Fibroblast of skin of left biceps (primary cell): ENCODE measurements at regions not wholly inside any gene's neighbourhood (a gene's known extent, or its start where the extent isn't known, plus 50 kb on each side); places are given as distances from the start of the nearest gene placed in this dataset.

Source experiments
- DNase-seq, 2 experiments: peaks; one replicate each; pipeline ENCODE4 v3.0.0-alpha.2; 2013; ENCODE audit warnings: low read depth in 2 of 2

- DNase-seq, result no peak
These were observed 259.4 kb upstream of the SPRED2 start for GRCh38 chr2:65691816-65692215.

GRCh38 chr2:65688141-65688886, 255.9 kb upstream of the SPRED2 start:
- DNase-seq, result no peak

GRCh38 chr2:65687614-65688013, 255.2 kb upstream of the SPRED2 start:
- no peak for DNase-seq

- DNase-seq, result no peak
These were observed 254.6 kb upstream of the SPRED2 start for GRCh38 chr2:65686928-65687521.

- DNase-seq, result no peak
These were observed 249.1 kb upstream of the SPRED2 start for GRCh38 chr2:65681503-65681902.

GRCh38 chr2:65678779-65679391, 246.5 kb upstream of the SPRED2 start:
- no peak for DNase-seq

GRCh38 chr2:65675350-65675749, 243.0 kb upstream of the SPRED2 start:
- DNase-seq, result no peak

GRCh38 chr2:65671670-65672242, 239.4 kb upstream of the SPRED2 start:
- no peak for DNase-seq

GRCh38 chr2:65669574-65669973, 237.2 kb upstream of the SPRED2 start:
- no peak for DNase-seq

GRCh38 chr2:65668744-65669143, 236.3 kb upstream of the SPRED2 start:
- DNase-seq, result no peak

- DNase-seq, result peak in 1 of 2 experiments; percentile 25
These were observed 233.8 kb upstream of the SPRED2 start for GRCh38 chr2:65666156-65666725.

GRCh38 chr2:65664931-65665330, 232.5 kb upstream of the SPRED2 start:
- no peak for DNase-seq

- DNase-seq, result no peak
These were observed 231.5 kb upstream of the SPRED2 start for GRCh38 chr2:65663831-65664407.

GRCh38 chr2:65662654-65663432, 230.4 kb upstream of the SPRED2 start:
- peak; percentile 93 to 94 for DNase-seq

GRCh38 chr2:65661980-65662653, 229.7 kb upstream of the SPRED2 start:
- no peak for DNase-seq

GRCh38 chr2:65660340-65660739, 227.9 kb upstream of the SPRED2 start:
- no peak for DNase-seq

- DNase-seq, result no peak
These were observed 226.5 kb upstream of the SPRED2 start for GRCh38 chr2:65658881-65659280.

- DNase-seq, result no peak
These were observed 225.9 kb upstream of the SPRED2 start for GRCh38 chr2:65658266-65658665.

GRCh38 chr2:65656160-65656718, 223.8 kb upstream of the SPRED2 start:
- DNase-seq, result no peak

- no peak for DNase-seq
These were observed 222.6 kb upstream of the SPRED2 start for GRCh38 chr2:65655000-65655399.
